SU-DHL-6 (cell line): ENCODE measurements at regions not wholly inside any gene's neighbourhood (a gene's known extent, or its start where the extent isn't known, plus 50 kb on each side); places are given as distances from the start of the nearest gene placed in this dataset.

Experiments used
- H2AFZ ChIP-seq: fragments of 200-600 bp; sonication (generic); 2 replicates; pipeline ENCODE4 v1.6.1; 2014; ENCODE audit warnings: low read depth, mild to moderate bottlenecking, moderate library complexity, mixed read lengths, antibody characterized with exemption, low read length; ENCODE audit not compliant: severe bottlenecking
- H3F3A ChIP-seq: fragments of 200-600 bp; shearing (Covaris generic); 2 replicates; pipeline ENCODE4 v1.6.0; 2016; ENCODE audit warnings: antibody characterized with exemption, mild to moderate bottlenecking; ENCODE audit not compliant: insufficient read depth
- H3K27ac ChIP-seq: fragments of 200-600 bp; sonication (generic); 2 replicates; pipeline ENCODE4 v1.5.1; 2016; ENCODE audit warnings: low read depth, mild to moderate bottlenecking, low read length, moderate library complexity, mixed read lengths
- H3K27me3 ChIP-seq: fragments of 200-600 bp; sonication (generic), shearing (Covaris generic); 2 replicates; pipeline ENCODE4 v1.6.0; 2014; ENCODE audit warnings: mild to moderate bottlenecking, low read length
- H3K36me3 ChIP-seq: fragments of 200-600 bp; sonication (generic); 2 replicates; pipeline ENCODE4 v1.6.1; 2014; ENCODE audit warnings: mild to moderate bottlenecking, low read length, mixed read lengths
- H3K4me2 ChIP-seq: fragments of 300-600, 200-600 bp; shearing (Covaris generic), sonication (generic); 2 replicates; pipeline ENCODE4 v1.6.0; 2014; ENCODE audit warnings: low read length, low read depth, mild to moderate bottlenecking; ENCODE audit not compliant: poor library complexity, severe bottlenecking
- H3K4me3 ChIP-seq: fragments of 200-600 bp; sonication (generic); 2 replicates; pipeline ENCODE4 v1.5.1; 2014; ENCODE audit warnings: antibody characterized with exemption, low read length, mild to moderate bottlenecking, mixed read lengths; ENCODE audit not compliant: insufficient read depth, poor library complexity, severe bottlenecking
- H3K79me2 ChIP-seq: fragments of 200-600 bp; sonication (generic); 2 replicates; pipeline ENCODE4 v1.6.1; 2014; ENCODE audit warnings: mild to moderate bottlenecking, low read length, moderate library complexity; ENCODE audit not compliant: insufficient read depth
- H3K9ac ChIP-seq: fragments of 200-600 bp; sonication (generic); 2 replicates; pipeline ENCODE4 v1.7.0; 2014; ENCODE audit warnings: mild to moderate bottlenecking, low read length
- H3K9me2 ChIP-seq: fragments of 200-600 bp; sonication (generic); replicated peaks from 2 replicates; pipeline ENCODE4 v1.6.1; 2014; ENCODE audit warnings: low read length; ENCODE audit not compliant: insufficient read depth
- H3K9me3 ChIP-seq: fragments of 200-600 bp; sonication (generic); 2 replicates; pipeline ENCODE4 v1.6.1; 2014; ENCODE audit warnings: low read length, mixed read lengths; ENCODE audit not compliant: insufficient read depth
- H4K20me1 ChIP-seq: fragments of 200-600 bp; sonication (generic); 2 replicates; pipeline ENCODE4 v1.6.1; 2014; ENCODE audit warnings: low read depth, mild to moderate bottlenecking, antibody characterized with exemption, low read length, moderate library complexity, mixed read lengths
- CTCF ChIP-seq: fragments of 200-600 bp; sonication (generic); IDR thresholded peaks from one replicate; pipeline ENCODE4 v1.5.1; 2017; ENCODE audit warnings: antibody characterized with exemption, mild to moderate bottlenecking, low read length, moderate library complexity; ENCODE audit not compliant: insufficient read depth, poor library complexity, severe bottlenecking
- EZH2phosphoT487 ChIP-seq: fragments of 200-600 bp; sonication (generic), shearing (Covaris generic); conservative IDR thresholded peaks from 2 replicates; pipeline ENCODE4 v1.6.1; 2018; ENCODE audit warnings: mild to moderate bottlenecking, antibody characterized with exemption, low read length, moderate library complexity, mixed read lengths

GRCh38 chr1:50326026-50326425 is 97.2 kb downstream of the DMRTA2 start:
- Histone ChIP-seq H4K20me1 (no peaks in the 10 kb centered on the region), H3K79me2 (no peaks in the 10 kb centered on the region), H3K27ac (no peak overlapping the region), H3K36me3 (no peaks in the 10 kb centered on the region), H2AFZ (no peak overlapping the region), H3K4me2 (no peak overlapping the region), H3K4me3 (no peak overlapping the region), H3K9ac (no peak overlapping the region), H3K27me3 (no peaks in the 10 kb centered on the region), H3F3A (no peaks in the 10 kb centered on the region), H3K9me3 (no peaks in the 10 kb centered on the region), H3K9me2 (no peaks in the 10 kb centered on the region)
- TF ChIP-seq CTCF = no peak
- no peak for TF ChIP-seq EZH2phosphoT487

GRCh38 chr1:50322579-50322978 is 100.7 kb downstream of the DMRTA2 start:
- Histone ChIP-seq H3K9me2 (no peaks in the 10 kb centered on the region), H3K27ac (no peak overlapping the region), H3F3A (no peaks in the 10 kb centered on the region), H3K4me3 (no peak overlapping the region), H4K20me1 (no peaks in the 10 kb centered on the region), H3K9ac (no peak overlapping the region), H3K79me2 (no peaks in the 10 kb centered on the region), H3K9me3 (no peaks in the 10 kb centered on the region), H3K4me2 (no peak overlapping the region), H3K27me3 (no peaks in the 10 kb centered on the region), H2AFZ (no peak overlapping the region), H3K36me3 (no peaks in the 10 kb centered on the region)
- TF ChIP-seq CTCF (no peak), EZH2phosphoT487 (no peak)

GRCh38 chr1:50318428-50318827 is 104.8 kb downstream of the DMRTA2 start:
- H3K4me3 ChIP-seq = no peak overlapping the region
- no peaks in the 10 kb centered on the region for H3K79me2 ChIP-seq
- no peaks in the 10 kb centered on the region for H3K27me3 ChIP-seq
- no peaks in the 10 kb centered on the region for H4K20me1 ChIP-seq
- no peak overlapping the region for H3K9ac ChIP-seq
- no peak overlapping the region for H2AFZ ChIP-seq
- H3F3A ChIP-seq = no peaks in the 10 kb centered on the region
- no peaks in the 10 kb centered on the region for H3K36me3 ChIP-seq
- no peaks in the 10 kb centered on the region for H3K9me2 ChIP-seq
- H3K27ac ChIP-seq = no peak overlapping the region
- TF ChIP-seq EZH2phosphoT487 (no peak), CTCF (no peak)
- H3K4me2 ChIP-seq = no peak overlapping the region
- no peaks in the 10 kb centered on the region for H3K9me3 ChIP-seq
